22Rv1 (cell line): ENCODE measurements at regions not wholly inside any gene's neighbourhood (a gene's known extent, or its start where the extent isn't known, plus 50 kb on each side); places are given as distances from the start of the nearest gene placed in this dataset.

Experiments
- ZFX ChIP-seq: fragments of 450-650 bp; IDR thresholded peaks from 2 replicates; pipeline ENCODE4 v1.6.1; 2017; ENCODE audit warnings: antibody characterized with exemption, borderline replicate concordance
- TF ChIP-seq, protein P1 (sequence below): fragments of 450-650 bp; IDR thresholded peaks from 2 replicates; pipeline ENCODE4 v1.5.1; 2017; ENCODE audit warnings: mild to moderate bottlenecking

DNA sequence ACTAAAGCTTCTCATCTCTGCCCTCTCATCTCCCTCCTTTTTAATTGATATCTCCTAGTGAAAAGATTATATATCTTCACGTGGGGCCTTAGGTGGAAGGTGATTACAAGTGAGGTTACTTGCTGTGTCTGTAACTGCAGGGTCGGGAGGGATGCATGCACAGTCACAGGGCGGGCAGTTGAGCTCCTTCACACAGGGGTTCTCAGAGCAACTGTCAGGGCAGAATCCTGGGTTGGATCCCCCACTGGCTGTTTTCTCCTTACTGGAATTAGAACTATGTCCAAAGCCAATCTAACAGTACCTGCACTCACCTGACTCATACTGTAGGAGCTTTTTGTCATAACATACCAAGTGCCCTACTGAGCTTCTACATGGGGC lies 141.1 kb downstream of the AASDH start:
- TF ChIP-seq, protein P1, sequence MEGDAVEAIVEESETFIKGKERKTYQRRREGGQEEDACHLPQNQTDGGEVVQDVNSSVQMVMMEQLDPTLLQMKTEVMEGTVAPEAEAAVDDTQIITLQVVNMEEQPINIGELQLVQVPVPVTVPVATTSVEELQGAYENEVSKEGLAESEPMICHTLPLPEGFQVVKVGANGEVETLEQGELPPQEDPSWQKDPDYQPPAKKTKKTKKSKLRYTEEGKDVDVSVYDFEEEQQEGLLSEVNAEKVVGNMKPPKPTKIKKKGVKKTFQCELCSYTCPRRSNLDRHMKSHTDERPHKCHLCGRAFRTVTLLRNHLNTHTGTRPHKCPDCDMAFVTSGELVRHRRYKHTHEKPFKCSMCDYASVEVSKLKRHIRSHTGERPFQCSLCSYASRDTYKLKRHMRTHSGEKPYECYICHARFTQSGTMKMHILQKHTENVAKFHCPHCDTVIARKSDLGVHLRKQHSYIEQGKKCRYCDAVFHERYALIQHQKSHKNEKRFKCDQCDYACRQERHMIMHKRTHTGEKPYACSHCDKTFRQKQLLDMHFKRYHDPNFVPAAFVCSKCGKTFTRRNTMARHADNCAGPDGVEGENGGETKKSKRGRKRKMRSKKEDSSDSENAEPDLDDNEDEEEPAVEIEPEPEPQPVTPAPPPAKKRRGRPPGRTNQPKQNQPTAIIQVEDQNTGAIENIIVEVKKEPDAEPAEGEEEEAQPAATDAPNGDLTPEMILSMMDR: no peak
- TF ChIP-seq ZFX: no peak
